Activated T-helper 17 cell treated with anti-CD3 and anti-CD28 coated beads, Interleukin-2, amount 50 U/mL, for 72 hours (primary cell): ENCODE measurements at regions not wholly inside any gene's neighbourhood (a gene's known extent, or its start where the extent isn't known, plus 50 kb on each side); places are given as distances from the start of the nearest gene placed in this dataset.

Experiments
- ATAC-seq: fragments of 150-1000 bp; cut with Tn5 transposase; replicated peaks from 2 replicates; pipeline ENCODE4 v1.10.0; 2021; ENCODE audit warnings: mild to moderate bottlenecking, moderate library complexity
- H3K27ac Mint-ChIP-seq: one replicate; pipeline ENCODE4 v1.8.0; 2022; ENCODE audit warnings: mixed read lengths
- H3K27me3 Mint-ChIP-seq: one replicate; pipeline ENCODE4 v1.8.0; 2022; ENCODE audit warnings: mixed read lengths
- H3K36me3 Mint-ChIP-seq: one replicate; pipeline ENCODE4 v1.8.0; 2022; ENCODE audit warnings: low read depth, mild to moderate bottlenecking, mixed read lengths
- H3K4me1 Mint-ChIP-seq: one replicate; pipeline ENCODE4 v1.8.0; 2022; ENCODE audit warnings: mixed read lengths
- H3K4me3 Mint-ChIP-seq: one replicate; pipeline ENCODE4 v1.8.0; 2022; ENCODE audit warnings: mild to moderate bottlenecking, mixed read lengths
- H3K9me3 Mint-ChIP-seq: one replicate; pipeline ENCODE4 v1.8.0; 2022; ENCODE audit warnings: mixed read lengths

DNA sequence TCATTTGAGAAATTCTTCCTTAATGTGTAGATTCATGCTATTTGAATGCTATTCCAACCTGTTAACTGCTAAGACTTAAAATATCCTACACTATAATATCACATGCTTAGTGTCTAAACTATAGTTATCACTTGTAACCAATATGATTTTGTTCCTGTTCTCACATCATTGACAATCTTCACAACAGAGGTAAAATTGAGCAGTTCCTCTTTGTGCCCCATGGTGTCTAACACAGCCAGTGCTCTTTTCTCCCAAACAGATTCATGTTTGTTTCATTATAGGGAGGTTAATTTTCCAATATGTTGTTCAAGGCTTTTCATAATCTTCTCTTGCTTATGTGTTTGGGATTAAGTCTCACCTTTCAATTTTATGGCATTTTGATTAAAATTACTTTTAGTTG lies 591.1 kb downstream of the ZPLD1 start:
- ATAC-seq, result no peak
- Mint-ChIP-seq H3K27ac (no peak overlapping the region), H3K4me3 (no peak overlapping the region), H3K27me3 (no peaks in the 10 kb centered on the region), H3K9me3 (no peaks in the 10 kb centered on the region), H3K36me3 (no peaks in the 10 kb centered on the region), H3K4me1 (no peaks in the 10 kb centered on the region)

GRCh38 chr3:103033841-103034240 lies 599.0 kb downstream of the ZPLD1 start:
- no peak overlapping the region for H3K4me3 Mint-ChIP-seq

DNA sequence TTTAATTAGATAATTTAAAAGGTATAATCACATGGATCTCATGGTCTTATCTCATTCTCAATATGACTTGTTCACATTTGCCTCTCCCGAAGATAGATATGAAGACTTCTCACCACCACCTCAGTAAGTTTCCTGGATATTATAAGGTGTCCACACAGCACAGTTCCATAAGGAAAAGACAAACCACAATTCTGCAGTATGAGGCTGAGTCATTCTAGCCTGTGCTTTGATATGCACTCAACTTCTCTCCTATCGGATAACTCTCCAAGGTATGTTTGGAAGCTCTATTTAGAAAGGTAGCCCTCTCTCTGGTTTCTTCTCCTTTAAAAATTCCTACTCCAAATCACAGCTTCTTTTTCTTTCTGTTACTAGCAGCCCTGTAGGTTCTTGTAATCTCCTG lies 612.8 kb downstream of the ZPLD1 start:
- no peaks in the 10 kb centered on the region for H3K4me1 Mint-ChIP-seq
- no peak overlapping the region for H3K4me3 Mint-ChIP-seq
- H3K27me3 Mint-ChIP-seq, result no peaks in the 10 kb centered on the region
- peaks cover 5% of the 10 kb centered on the region for H3K9me3 Mint-ChIP-seq
- ATAC-seq, result no peak
- H3K27ac Mint-ChIP-seq, result no peak overlapping the region
- no peaks in the 10 kb centered on the region for H3K36me3 Mint-ChIP-seq

More at GRCh38 chr3:103033841-103034240, 599.0 kb downstream of the ZPLD1 start:
- Mint-ChIP-seq H3K27me3 (no peaks in the 10 kb centered on the region), H3K27ac (no peak overlapping the region), H3K36me3 (no peaks in the 10 kb centered on the region), H3K4me1 (no peaks in the 10 kb centered on the region), H3K9me3 (no peaks in the 10 kb centered on the region)
- no peak for ATAC-seq

DNA sequence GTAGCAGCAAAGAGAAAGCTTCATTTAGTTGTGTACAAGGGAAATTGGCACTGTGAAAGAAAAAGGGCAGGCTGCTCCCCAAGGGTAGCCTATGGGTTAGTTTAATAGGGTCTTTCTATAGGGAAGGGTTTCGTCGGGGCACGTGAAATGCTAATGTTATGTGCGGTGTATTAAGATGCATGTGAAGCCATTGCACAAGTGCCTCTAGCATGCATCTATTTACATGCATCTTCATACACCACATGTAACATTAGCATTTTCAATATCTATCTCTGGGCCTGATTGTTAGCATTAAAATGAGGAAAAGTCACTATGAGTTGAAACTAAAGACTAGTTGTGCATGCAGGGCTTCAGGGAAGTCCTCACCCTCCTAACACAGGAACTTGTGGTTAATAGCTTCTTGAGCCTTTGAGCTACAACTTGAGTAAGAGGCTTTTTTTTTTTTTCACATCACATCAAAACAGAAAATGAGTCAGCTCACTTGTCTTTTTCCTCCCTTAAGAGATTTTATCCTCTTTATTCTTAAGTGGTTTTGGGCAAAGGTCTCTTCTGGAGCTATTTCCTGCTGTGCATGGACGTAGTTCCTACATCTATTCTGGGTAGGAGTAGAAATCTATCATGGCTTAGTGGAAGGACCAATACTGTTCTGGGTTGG lies 613.4 kb downstream of the ZPLD1 start:
- no peak overlapping the region for H3K4me3 Mint-ChIP-seq
- no peaks in the 10 kb centered on the region for H3K36me3 Mint-ChIP-seq
- H3K4me1 Mint-ChIP-seq, result no peaks in the 10 kb centered on the region
- H3K9me3 Mint-ChIP-seq, result peaks cover 5% of the 10 kb centered on the region
- H3K27me3 Mint-ChIP-seq, result no peaks in the 10 kb centered on the region
- no peak for ATAC-seq
- H3K27ac Mint-ChIP-seq, result no peak overlapping the region

DNA sequence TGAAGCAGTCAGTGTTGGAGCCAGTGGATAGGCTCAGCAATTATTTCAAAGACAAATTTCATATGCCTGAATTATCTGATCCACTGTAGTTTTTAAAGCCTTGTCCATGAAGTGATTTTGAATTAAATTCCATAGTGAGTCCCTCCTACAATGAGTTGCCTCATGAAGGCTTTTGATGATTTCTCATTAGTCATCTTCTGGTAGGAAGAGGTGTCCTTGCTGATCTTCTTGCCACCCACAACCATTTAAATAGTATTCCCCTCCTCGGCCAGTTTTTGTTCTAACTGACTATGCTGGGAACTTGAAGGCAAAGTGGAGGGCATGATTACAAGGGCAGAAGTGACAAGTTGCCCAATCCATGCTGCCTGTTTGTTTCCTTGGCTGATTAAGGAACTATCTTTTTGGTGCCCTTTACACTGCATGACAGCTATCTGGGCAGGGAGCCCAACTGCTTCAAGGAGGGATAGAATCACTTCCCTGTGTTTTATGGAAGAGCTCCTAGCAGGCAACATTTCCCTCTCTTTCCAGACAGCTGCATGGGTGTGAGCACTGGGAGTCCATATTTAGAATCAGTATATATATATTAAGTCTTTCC lies 617.5 kb downstream of the ZPLD1 start:
- H3K27ac Mint-ChIP-seq, result no peak overlapping the region
- no peaks in the 10 kb centered on the region for H3K4me1 Mint-ChIP-seq
- no peaks in the 10 kb centered on the region for H3K27me3 Mint-ChIP-seq
- ATAC-seq, result no peak
- no peaks in the 10 kb centered on the region for H3K36me3 Mint-ChIP-seq
- peaks cover 9% of the 10 kb centered on the region for H3K9me3 Mint-ChIP-seq
- H3K4me3 Mint-ChIP-seq, result no peak overlapping the region

- Mint-ChIP-seq H3K27ac (no peak overlapping the region), H3K36me3 (no peaks in the 10 kb centered on the region), H3K27me3 (no peaks in the 10 kb centered on the region), H3K9me3 (peaks cover 4% of the 10 kb centered on the region), H3K4me3 (no peak overlapping the region), H3K4me1 (no peaks in the 10 kb centered on the region)
- ATAC-seq, result no peak
Observed at GRCh38 chr3:103055021-103055520, 620.3 kb downstream of the ZPLD1 start.

DNA sequence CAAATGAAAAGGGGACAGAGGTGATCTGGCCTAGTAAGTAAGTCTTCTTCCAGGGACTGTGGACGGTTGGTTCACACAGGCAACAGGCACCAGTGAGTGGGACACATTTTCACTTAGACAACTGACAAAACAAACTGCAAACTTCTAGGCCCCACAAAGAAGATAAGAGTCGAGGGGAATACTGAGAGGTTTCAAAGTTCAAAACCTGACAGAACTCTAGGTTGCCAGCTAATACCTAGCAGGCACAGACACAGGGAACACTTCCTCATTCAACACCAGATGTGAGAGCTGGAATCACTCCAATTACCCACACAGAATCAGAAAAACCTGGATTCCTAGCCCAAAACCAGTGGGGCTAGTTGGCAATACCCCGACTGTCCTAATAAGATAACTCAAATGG lies 621.7 kb downstream of the ZPLD1 start:
- Mint-ChIP-seq H3K36me3 (no peaks in the 10 kb centered on the region), H3K27ac (no peak overlapping the region), H3K9me3 (peaks cover 4% of the 10 kb centered on the region), H3K4me1 (no peaks in the 10 kb centered on the region), H3K4me3 (no peak overlapping the region), H3K27me3 (no peaks in the 10 kb centered on the region)
- ATAC-seq, result no peak

DNA sequence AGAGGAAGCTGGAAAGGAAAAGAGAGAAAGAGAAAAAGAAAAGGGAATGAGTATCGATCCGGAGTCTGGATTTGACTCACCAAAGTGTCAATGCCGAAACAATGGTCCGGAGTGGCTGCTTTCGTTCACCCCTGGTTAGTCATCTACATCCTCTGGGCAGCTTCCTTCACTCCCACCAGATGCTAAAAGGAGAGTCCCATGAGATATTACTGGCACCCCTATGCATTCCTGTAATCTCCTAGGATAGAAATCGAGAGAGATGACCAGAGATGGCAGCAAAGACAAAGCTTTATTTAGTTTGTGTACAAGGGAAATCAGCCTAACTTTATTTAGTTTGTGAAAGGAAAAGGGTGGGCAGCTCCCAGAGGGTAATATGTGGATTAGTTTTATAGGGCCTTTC lies 622.2 kb downstream of the ZPLD1 start:
- Mint-ChIP-seq H3K4me1 (no peaks in the 10 kb centered on the region), H3K4me3 (no peak overlapping the region), H3K9me3 (peaks cover 4% of the 10 kb centered on the region), H3K27me3 (no peaks in the 10 kb centered on the region), H3K27ac (no peak overlapping the region), H3K36me3 (no peaks in the 10 kb centered on the region)
- ATAC-seq, result no peak

DNA sequence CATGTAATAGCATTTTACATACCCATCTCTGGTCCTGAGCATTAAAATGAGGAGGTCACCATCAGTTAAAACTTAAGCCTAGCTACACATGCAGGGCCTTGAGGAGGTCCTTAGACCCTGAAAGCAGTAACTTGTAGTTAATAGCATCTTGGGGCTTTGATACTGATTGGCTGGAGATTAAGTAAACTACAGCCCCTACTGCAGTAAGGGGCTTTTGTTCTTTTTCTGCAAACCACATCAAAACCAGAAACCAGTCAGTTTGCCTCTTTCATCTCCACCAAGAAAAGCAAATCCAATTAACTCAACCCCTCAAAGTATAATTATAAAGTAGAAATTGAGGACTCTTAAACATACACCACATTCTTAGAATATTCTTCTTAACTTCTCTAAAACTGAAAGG lies 622.7 kb downstream of the ZPLD1 start:
- Mint-ChIP-seq H3K36me3 (no peaks in the 10 kb centered on the region), H3K9me3 (peaks cover 4% of the 10 kb centered on the region), H3K27ac (no peak overlapping the region), H3K27me3 (no peaks in the 10 kb centered on the region), H3K4me3 (no peak overlapping the region), H3K4me1 (no peaks in the 10 kb centered on the region)
- no peak for ATAC-seq

GRCh38 chr3:103059432-103059831 lies 624.6 kb downstream of the ZPLD1 start:
- no peak for ATAC-seq
- H3K27ac Mint-ChIP-seq, result no peak overlapping the region
- H3K27me3 Mint-ChIP-seq, result no peaks in the 10 kb centered on the region
- no peaks in the 10 kb centered on the region for H3K36me3 Mint-ChIP-seq
- H3K4me3 Mint-ChIP-seq, result no peak overlapping the region
- H3K4me1 Mint-ChIP-seq, result no peaks in the 10 kb centered on the region
- H3K9me3 Mint-ChIP-seq, result no peaks in the 10 kb centered on the region

GRCh38 chr3:103060242-103060641 lies 625.4 kb downstream of the ZPLD1 start:
- Mint-ChIP-seq H3K9me3 (peaks cover under 1% of the 10 kb centered on the region), H3K4me1 (no peaks in the 10 kb centered on the region), H3K4me3 (no peak overlapping the region), H3K27me3 (no peaks in the 10 kb centered on the region), H3K36me3 (no peaks in the 10 kb centered on the region), H3K27ac (no peak overlapping the region)
- ATAC-seq, result no peak

- Mint-ChIP-seq H3K4me1 (no peaks in the 10 kb centered on the region), H3K36me3 (no peaks in the 10 kb centered on the region), H3K27ac (no peak overlapping the region), H3K27me3 (no peaks in the 10 kb centered on the region), H3K9me3 (peaks cover 3% of the 10 kb centered on the region), H3K4me3 (no peak overlapping the region)
- ATAC-seq, result no peak
Observed at GRCh38 chr3:103067963-103068362, 633.1 kb downstream of the ZPLD1 start.

DNA sequence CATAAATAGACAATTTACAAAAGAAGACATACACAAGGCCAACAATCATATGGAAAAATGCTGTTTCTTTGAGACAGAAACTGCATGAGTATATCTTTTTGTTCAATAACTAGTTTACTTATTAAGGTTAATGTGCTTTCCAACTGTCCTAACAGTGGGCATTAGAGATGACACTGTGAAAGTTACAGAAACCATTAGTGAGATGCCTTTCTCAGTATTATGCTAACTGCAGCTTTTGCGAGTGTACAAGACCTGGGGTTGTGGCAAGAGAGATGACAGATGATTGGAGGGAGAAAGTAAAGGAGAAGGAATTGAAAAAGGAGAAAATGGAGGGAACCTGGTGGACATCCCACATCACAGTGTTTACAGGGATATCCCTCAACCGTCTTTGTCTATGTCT lies 640.5 kb downstream of the ZPLD1 start:
- Mint-ChIP-seq H3K36me3 (no peaks in the 10 kb centered on the region), H3K27ac (no peak overlapping the region), H3K27me3 (no peaks in the 10 kb centered on the region), H3K4me3 (no peak overlapping the region), H3K4me1 (no peaks in the 10 kb centered on the region), H3K9me3 (no peaks in the 10 kb centered on the region)
- no peak for ATAC-seq

DNA sequence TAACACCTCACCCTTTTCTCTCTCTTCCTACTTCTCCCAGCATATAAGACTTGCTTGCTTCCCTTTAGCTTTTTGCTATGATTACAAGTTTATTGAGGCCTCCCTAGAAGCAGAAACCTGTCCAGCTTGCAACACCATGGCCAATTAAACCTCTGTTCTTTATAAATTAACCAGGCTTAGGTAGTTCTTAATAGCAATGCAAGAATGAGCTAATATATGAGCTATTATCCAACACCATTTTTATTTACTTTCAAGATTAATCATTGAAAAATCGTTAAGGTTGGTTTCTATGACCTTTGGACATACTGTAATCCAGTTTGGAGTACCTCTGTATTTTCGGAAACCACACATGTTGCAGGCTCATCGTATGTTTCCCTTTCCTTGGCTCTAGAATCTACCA lies 643.1 kb downstream of the ZPLD1 start:
- no peak overlapping the region for H3K4me3 Mint-ChIP-seq
- no peaks in the 10 kb centered on the region for H3K27me3 Mint-ChIP-seq
- no peak for ATAC-seq
- no peaks in the 10 kb centered on the region for H3K4me1 Mint-ChIP-seq
- H3K9me3 Mint-ChIP-seq, result no peaks in the 10 kb centered on the region
- H3K27ac Mint-ChIP-seq, result no peak overlapping the region
- H3K36me3 Mint-ChIP-seq, result no peaks in the 10 kb centered on the region

DNA sequence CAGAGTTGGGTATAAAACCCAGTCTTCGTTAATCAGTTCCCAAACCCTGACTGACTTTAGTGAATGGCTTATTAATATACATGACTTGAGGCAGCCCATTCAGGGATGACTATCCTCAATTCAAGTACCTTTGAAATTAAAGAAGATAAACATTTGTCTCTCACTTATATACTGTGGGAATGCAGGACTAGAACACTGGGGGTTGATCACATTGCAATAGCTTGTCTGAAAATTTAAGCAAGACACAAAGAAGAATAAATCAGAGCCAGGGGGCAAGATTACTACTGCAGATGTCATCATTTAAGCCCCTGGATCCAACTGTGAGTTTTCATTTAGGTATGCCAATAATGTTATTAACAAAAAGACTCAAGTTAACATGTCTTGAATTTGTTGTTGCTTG lies 647.7 kb downstream of the ZPLD1 start:
- H3K27me3 Mint-ChIP-seq, result no peaks in the 10 kb centered on the region

More for the DNA sequence above, 647.7 kb downstream of the ZPLD1 start:
- Mint-ChIP-seq H3K36me3 (no peaks in the 10 kb centered on the region), H3K4me3 (no peak overlapping the region), H3K27ac (no peak overlapping the region), H3K9me3 (no peaks in the 10 kb centered on the region), H3K4me1 (no peaks in the 10 kb centered on the region)
- ATAC-seq, result no peak
